Astrocyte of the spinal cord (primary cell): ENCODE measurements at regions not wholly inside any gene's neighbourhood (a gene's known extent, or its start where the extent isn't known, plus 50 kb on each side); places are given as distances from the start of the nearest gene placed in this dataset.

ENCODE experiments used
- DNase-seq: peaks from one replicate; pipeline ENCODE4 v3.0.0; 2011; ENCODE audit warnings: low read depth, low spot score
- H3K4me3 ChIP-seq: 2 replicates; pipeline ENCODE4 v1.5.1; 2011; ENCODE audit warnings: low read depth, mild to moderate bottlenecking, low read length, moderate library complexity
- in situ Hi-C: cut with HindIII; loops from 2 replicates; pipeline ENCODE4 v1.10.0; 2017; ENCODE audit warnings: low sequenced_read_pairs
- TF ChIP-seq, protein P1 (sequence below): IDR thresholded peaks from 2 replicates; pipeline ENCODE4 v1.5.1; 2012; ENCODE audit warnings: low read depth, mild to moderate bottlenecking, low read length, inconsistent platforms

DNA sequence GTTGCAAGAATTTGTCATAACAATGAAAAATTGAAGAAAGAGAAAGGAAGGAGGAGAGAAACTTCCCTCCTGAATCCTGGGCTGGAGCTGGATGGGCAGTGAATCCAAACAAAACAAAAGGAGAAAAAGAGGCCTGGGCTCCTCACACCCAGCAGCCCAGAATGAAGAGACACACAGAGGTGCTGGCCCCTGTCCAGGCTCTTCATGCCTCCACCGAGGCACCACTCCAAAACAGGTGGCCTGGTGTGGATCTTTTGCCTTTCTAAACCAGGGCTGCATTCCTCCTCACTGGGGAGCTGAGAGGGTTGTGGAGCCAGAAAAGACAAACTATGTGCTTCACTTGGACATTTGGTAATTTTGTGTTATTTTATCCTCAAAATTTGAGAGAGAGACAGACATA, 76.0 kb downstream of the FAM124B start:
- in situ Hi-C loops: no loop called here
- TF ChIP-seq, protein P1, sequence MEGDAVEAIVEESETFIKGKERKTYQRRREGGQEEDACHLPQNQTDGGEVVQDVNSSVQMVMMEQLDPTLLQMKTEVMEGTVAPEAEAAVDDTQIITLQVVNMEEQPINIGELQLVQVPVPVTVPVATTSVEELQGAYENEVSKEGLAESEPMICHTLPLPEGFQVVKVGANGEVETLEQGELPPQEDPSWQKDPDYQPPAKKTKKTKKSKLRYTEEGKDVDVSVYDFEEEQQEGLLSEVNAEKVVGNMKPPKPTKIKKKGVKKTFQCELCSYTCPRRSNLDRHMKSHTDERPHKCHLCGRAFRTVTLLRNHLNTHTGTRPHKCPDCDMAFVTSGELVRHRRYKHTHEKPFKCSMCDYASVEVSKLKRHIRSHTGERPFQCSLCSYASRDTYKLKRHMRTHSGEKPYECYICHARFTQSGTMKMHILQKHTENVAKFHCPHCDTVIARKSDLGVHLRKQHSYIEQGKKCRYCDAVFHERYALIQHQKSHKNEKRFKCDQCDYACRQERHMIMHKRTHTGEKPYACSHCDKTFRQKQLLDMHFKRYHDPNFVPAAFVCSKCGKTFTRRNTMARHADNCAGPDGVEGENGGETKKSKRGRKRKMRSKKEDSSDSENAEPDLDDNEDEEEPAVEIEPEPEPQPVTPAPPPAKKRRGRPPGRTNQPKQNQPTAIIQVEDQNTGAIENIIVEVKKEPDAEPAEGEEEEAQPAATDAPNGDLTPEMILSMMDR: no peak
- no peak for DNase-seq

DNA sequence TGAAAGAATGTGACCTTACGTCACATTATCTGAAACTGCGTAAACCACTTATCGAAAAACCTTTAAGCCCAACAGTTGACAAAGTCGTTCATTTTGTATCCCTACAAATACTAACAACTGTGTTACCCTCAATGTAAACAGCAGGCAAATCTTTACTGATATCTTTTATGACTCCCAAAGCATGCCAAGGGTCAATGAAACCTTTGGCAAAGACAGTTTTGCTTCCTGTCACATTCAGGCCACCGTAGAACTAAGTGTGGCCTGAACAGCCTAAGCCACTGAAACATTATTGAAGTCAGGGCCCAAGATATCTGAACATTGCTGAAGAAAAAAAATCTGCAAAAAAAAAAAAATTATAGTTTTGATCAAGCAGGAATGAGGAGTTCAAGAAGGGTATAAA, 77.3 kb downstream of the FAM124B start:
- TF ChIP-seq, protein P1: no peak
- no peak for DNase-seq
- in situ Hi-C loops: no loop called here
- no peak overlapping the region for H3K4me3 ChIP-seq

More for the DNA sequence above, 76.0 kb downstream of the FAM124B start:
- no peak overlapping the region for H3K4me3 ChIP-seq

DNA sequence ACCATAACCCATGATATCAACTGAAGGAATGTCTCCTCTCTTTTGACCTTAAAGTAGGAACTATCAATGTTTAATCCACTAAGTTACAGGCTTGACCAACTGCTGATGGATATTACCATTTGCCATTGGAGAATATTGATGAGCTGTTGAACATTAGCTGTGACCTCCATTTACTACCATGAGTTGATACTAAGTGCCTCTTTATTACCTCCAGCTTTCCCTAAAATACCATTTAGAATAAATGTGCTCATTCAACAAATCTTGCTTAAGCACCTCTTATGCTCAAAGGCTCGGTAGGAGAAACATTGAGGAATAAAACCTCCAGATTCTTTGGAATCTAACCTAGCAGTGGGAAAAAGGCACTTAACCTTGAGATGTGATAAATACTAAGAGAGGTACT, 81.2 kb downstream of the FAM124B start:
- in situ Hi-C loops: no loop called here
- TF ChIP-seq, protein P1: no peak
- H3K4me3 ChIP-seq: no peak overlapping the region
- DNase-seq: no peak

DNA sequence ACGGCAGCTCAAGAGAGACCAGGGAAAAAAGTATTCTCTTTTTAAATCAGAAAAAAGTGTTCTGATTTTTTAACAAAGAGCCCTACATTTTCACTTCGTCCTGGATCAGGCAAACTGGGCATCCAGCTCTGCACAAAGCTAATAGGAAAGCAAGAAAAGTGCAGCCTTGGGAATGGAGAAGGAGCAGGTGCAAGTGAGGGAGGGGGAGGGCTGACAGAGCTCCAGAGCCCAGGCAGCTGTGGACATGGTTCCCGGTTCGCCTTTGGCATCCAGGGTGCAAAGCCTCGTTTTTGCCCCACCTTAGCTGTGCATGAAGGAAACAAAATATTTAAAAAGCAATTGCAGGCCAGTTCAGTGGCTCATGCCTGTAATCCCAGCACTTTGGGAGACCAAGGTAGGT, 82.2 kb downstream of the FAM124B start:
- no peak overlapping the region for H3K4me3 ChIP-seq
- in situ Hi-C loops: no loop called here
- DNase-seq: no peak
- TF ChIP-seq, protein P1: no peak

DNA sequence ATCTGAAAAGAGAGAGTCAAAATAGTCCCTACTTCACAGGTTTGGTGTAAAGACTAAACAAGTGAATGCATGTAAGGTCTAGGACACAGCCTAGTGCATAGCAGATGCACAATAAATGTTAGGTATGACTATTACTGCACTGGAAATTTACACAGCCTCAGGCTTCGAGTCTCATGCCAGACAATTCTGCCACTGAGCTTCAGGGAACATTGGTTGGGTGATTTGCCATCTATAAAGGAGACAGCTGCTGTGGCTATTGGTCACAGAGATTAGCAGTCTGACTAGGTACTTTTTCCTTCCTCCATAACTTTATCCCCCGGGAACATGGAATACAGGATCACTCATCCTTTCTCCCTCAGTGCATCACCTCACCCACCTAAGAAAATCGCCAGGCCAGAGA, 89.2 kb downstream of the FAM124B start:
- in situ Hi-C loops: no loop called here
- TF ChIP-seq, protein P1: no peak
- H3K4me3 ChIP-seq: no peak overlapping the region
- no peak for DNase-seq

DNA sequence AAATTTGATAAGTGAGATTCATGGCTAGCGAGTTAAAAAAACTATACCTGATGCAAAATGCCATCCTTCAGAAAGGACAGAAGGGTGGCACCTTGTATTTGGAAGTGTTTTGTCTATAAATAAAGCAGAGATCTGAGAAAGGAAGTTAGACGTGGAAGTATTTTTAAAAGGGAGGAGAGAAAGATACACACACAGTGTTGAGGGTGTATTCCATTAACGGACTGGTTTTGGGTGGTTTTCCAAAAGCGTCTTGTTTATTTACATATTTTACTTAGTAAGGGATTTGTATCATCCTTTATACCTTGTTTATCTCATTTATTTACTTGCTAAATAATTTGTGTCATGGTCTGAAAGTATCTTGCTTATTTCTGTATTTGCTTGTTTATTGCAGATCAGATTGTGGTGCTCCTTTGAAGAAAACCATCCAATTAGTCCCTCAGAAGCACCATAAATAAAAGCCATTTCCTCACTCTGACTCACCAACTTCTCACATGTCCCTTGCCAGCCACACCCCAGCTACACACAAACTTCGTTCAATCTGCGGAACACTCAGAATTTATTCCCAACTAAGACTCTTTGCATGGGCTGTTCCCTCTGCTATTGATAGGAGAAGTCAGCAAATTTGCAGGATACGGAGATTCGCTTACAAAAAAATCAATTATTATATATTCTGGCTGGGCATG, 90.8 kb downstream of the FAM124B start:
- in situ Hi-C loops: no loop called here
- no peak for DNase-seq
- TF ChIP-seq, protein P1: no peak
- H3K4me3 ChIP-seq: no peak overlapping the region
